DMS53 treated with DMSO at 0.1 percent for 48 hours (cell line): ENCODE measurements at regions not wholly inside any gene's neighbourhood (a gene's known extent, or its start where the extent isn't known, plus 50 kb on each side); places are given as distances from the start of the nearest gene placed in this dataset.
"Not testable (repeated sequence)": the region's sequence is repeated elsewhere in the genome, so short reads cannot be mapped to it uniquely, and the experiment has no call there.

ENCODE experiments used
- DNase-seq: peaks from one replicate; lab custom pipeline; 2025; ENCODE audit not compliant: unreplicated experiment; lab: John Stamatoyannopoulos, UW

DNA sequence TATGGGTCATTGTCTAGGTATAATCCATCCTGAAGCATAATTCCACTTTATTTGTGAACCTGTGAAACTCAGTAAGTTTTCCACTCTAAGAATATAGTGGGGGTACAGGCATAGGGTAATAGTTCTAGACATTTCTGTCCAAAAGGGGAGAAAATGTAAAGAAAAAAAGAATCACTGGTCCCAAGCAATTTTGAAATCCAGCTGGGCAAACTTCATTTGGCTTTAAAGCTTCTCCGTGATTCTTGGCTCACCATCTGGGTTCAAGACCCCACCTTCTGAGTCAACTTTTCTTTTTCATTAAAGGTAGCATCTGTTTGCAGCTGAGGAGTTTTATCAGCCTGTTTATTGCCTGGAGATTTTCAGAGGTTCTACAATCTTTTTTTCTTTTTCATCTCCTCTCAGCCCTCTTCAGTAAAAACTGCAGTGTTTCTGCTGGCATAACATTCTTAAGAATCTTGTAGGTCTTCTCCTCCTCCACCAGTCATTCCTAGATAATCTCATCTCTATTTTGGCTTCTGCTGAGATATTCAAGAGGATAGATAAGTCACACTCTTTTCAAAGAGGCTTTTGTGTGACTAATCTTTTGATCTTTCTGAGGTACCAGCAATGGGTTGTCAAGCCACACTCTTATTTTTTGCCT is 126.1 kb upstream of the PITX1 start:
- DNase-seq = no peak

DNA sequence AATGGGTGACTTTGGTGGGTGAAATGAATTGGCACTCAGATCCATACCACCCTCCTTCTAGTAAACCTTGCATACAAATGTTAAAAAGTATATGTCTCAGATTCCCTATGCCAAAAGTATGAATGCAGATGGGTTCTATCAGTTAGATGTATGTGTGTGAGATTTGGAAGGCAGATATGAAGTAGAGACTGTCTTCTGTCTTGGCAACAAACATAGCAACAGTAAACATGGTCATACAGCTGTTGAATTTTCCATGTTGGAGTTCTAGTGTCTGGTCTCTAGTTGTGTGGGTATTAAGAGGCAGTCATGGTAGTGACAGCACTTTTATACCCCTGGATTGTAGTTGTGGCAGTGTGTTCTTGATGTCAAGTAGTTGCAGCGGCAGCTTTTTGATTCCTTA is 125.6 kb upstream of the PITX1 start:
- no peak for DNase-seq

DNA sequence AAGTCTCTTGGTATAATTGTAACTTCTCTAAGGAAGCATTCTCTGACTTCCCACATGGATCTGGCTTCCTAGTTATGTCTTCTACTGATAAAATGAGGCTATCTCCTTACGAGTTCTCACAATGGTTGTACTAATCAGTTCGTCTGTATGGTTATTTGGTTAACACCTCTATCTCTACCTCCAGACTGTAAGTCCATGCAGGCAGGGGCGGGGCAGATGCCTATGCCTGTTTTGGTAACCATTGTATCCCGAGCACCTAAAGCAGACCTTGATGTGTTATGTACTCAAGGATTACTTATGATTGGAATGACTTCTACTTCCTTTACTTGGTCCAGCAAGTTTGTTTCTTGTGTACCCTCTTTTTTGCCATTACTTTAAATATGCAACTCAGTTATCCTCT is 125.0 kb upstream of the PITX1 start:
- DNase-seq = no peak

DNA sequence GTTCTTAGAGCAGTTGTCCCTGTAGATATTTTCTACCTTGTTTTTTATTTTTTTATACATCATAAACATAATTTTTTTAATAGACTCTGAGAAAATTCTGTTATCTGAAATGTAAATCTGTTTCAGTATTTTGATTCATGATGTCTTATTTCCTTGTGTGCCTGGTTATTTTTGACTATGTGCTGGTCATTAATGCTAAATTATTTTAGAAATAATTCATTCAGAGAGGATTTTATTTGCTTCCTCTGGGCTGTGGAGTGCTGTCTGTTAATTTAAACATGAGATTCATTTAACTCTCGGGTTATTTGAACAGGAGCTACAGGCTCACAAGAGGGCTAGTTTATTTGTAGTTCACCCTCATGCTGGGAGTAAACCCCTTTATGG is 124.3 kb upstream of the PITX1 start:
- no peak for DNase-seq

DNA sequence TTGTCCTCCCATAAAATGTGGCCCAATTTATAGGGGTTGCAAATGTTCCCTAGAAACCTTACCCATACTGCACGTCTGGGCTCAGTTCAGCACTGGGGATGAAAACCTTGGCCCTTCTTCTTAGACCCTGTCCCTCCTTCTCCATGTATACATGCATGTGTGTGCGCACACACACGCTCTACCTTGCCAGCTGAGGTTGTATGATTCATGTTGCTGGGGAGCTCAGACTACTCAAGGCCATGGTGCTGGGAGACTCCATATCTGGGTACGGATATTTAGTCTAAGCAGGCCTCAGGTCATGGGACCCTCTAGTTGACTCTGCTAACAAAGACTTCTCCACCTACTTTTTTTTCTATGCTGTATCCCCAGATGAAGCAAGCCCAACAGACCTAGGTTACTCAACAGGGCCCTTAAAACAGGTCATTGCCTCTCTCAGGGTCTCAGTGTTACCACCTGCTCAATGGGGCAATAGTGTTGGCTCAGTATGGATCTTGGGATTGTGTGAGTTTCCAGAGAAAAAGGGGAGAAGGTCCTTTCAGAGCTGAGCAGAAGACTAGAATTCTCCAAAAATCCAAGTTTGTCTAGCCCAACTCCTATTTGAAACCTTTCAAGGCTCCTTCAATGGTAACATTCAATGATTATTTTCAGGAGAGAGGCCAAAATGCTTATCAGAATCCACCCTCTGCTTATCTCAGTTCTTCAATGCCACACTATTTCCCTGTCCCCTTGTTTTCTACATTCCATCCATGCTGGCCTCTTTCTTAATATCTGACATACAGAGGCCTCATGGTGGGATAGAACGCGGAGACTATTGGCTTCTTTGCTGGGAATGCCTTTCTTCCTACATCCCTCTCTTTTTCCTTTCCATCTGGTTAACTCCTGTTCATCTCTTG is 123.6 kb upstream of the PITX1 start:
- DNase-seq = no peak

DNA sequence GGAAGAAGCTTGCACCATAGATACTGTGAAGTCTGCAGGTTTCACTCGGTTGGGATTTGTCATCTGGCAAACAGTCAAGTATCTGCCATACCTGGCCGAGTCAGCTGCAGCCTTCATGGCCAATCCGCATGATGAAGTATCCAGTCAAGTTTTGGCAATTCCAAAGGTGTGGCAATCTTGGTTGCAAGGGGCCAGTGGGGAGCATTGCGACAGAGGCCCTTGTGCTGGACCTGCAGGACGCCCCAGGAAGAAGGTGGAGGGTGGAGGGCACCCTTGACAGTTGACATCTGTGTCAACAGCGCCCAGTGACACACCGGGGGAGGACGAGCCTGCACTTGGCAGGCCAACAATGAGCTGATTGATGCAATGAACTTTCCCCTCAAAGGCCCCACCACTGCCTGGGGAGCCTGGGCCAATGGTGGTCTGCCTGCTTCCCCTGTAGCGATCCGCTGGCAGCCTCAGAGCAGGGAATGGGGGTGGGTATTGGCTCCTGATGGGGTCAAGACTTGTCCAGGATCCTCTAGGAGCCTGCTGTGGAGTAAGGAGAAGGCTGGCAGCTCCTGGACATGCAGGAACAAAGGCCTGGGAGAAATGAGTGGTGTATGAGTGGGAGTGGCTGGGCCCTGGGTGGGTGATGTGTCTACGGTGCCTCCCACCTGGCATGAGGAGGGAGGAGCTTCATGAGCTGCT is 122.8 kb upstream of the PITX1 start:
- peak; percentile 71 for DNase-seq

DNA sequence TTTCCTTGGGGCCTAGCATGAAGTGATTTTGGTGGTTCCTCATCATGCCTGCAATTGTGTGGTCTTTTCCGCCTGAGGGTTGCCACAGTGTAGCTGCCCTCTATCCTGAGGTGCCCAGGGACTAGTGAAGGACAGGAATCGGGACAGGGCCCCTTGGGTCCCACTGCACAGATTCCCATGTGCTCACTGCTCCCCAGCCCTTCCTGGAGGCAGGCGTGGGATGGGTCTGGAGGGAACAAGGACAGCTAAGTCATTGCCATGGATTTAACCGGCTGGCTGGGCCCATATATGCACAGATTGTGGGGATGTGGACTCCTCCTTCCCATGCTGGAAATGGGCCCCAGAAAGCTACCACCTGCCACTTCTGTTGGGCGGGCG is 122.3 kb upstream of the PITX1 start:
- DNase-seq = no peak

DNA sequence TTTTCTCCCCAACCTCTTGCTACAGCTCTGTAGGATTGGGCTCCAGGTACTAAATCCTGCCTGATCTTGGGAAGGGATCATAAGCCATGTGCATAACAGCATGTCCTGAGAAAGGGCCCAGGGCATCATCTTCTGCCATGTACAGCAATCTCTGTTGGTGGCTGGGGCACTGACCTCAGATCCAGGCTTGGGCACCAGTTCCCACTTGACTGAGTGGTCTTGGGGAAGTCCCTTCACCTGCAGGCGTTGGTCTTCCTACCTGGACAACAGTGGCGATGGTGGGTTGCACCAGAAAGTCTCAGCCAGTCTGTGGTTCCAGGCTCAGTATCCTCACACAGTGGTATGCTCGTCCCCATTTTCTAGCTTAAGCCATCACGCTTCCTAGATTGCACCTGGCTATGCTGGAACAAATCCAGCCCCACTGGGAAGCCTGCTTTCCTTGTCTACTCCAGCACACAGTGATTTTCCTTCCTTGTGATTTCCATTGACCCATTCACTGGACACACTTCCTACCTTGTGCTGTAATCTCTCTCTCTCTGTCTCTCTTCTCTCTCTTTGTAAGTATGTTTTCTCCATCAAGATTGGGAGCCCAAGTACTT is 121.7 kb upstream of the PITX1 start:
- peak; percentile 53 for DNase-seq

DNA sequence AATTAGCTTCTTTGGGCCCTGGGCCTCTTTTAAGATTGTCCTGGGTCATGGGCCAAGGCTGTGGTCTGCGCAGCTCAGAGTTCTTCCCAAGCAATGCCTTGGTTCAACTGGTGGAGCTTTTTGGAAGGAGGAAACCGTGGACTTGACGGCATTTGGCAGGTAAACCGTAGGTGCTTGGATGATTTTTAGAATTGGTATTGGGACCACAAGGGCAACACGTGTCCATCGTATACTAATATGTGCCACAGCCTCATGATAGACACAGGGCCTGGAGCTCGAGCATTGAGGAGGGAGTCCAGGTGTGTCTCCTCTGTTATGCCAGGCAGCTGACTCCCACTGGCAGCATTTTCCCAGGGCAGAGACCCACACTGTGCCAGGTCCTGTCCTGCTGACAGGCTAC is 120.9 kb upstream of the PITX1 start:
- no peak for DNase-seq

DNA sequence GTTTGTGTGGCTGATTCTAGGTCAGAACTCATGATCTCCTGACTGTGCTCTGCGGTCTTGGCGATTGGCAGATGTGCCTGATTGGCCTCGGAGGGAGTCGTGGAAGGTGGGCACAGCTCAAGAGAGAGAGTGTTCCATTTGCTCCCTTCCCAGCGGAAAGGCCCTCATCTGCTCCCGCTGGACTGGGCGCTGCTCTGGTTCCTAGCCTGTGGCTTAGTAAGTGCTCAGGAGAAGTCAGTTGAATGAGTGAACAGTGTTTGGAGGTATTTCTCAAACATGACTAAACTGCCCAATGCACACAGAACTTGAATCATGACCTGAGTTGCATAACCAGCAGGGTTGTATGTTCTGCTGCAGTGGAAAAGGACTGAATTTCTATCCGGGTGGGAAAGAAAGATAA is 120.2 kb upstream of the PITX1 start:
- DNase-seq = no peak

DNA sequence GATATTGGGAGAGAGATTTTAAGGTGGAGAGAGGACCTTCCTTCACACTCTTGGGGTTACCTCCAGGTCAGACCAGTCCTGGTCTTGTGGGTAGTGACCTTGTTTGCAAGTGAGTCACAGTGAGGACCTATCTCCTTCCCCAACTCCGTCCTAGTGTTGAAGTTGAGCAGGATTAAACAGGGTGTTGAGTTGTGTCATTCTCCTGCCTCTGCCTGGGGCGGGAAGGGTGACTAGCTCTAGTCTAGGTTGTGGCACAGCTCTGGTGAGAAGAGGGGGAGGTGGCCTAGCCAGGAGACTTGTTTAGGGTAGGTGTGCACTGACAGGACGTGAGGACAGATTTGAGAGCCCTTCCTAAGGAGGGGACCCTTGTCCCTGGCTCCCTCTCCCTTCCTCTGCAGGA is 119.6 kb upstream of the PITX1 start:
- no peak for DNase-seq

DNA sequence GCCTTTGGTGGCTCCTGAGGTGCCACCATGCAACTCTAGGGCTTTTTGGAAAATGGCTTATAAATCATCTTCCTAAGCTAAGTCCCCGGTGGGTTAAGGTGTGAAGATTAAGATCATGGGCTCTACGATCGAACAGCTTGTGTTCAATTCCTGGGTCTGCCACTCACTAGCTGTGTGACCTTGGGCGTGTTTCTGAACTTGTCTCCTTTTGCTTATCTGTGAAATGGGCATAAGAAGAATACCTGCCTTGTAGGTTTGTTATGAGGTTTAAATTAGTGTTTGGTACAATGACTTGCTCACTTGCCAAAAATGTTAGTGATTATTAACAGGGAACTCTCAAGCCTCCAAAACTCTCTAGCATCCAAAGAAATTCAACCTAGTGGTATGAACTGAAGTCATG is 119.2 kb upstream of the PITX1 start:
- DNase-seq = no peak

DNA sequence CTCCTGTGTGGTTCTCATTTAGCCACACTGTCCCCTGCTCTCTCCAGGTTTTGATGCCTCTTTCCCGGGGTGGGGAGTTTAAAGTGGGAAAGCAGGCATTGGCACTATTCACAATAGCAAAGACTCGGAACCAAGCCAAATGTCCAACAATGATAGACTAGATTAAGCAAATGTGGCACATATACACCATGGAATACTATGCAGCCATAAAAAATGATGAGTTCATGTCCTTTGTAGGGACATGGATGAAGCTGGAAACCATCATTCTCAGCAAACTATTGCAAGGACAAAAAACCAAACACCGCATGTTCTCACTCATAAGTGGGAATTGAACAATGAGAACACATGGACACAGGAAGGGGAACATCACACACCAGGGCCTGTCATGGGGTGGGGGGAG is 117.6 kb upstream of the PITX1 start:
- DNase-seq = not testable (repeated sequence)

DNA sequence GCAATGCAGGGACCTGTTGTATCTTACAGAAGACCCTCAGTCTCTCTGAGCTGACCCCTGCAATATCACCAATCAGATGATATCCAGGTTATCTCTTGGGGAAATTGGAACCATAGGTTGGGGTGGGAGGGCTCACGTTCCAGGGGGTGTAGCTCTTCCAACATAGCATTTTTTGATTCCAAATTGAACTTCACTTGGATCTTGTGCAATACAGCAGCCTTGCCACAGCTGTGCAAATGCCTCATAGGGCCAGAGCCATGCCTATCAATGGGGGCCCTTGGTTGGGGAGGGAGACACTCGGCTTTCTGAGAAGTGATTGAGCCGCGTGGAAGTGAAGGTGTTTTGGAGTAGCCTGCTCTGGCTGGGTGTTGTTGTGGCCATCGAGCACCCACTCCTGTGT is 117.2 kb upstream of the PITX1 start:
- no peak for DNase-seq

DNA sequence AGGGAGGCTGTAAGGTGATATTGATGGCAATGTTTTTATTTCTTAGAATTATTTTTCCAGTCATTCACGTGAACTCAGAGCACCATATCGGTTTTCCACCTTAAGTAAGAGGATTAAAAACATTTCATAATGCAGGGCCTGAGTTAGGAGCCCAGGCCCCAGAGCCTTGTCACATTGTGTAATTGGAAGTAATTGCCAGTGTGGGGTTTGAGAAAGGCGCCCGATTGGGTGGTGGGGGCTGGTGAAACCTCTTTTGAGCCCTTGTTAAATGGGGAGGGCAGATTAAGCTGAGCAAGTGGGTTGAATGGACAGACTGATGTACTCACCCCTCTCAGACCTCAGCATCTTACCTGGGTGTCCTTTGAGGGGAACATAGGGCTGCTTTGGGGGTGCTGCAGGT is 116.7 kb upstream of the PITX1 start:
- no peak for DNase-seq

DNA sequence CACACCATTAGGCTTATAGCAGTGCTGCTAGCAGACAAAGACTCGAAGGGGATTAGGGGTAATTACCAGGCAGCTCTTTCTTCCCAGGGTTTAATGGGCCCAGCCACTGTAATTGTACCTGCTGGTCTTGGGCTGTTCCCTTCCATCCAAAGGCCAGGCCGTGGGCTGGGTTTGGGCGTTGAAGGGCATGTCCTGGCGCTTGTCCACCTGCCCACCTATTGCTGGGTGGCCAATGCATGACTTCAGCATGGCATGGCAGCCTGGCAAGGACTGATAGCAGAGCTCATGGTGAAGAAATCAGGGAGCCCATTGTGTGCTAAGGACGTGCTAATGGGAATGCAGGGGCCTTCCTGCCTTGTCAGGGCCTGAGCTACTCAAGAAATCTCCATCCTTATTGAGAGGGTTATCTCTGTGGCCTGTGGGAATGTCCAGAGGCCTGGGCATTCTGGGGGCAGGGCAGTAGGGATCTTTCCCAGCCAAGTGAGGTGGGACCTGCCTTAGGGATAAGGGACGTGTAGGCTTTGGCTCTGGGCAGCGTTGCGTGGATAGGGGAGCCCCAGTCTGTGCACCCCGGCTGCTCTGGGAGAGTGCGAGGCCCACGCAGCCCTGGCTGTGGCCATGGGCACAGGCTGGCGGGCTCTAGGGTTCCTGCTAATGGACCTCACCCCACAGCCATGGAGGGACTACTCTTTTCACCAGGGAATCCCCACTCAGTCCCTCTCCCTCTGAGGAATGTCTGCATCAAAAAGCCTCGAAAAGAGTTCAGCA is 116.1 kb upstream of the PITX1 start:
- no peak for DNase-seq

DNA sequence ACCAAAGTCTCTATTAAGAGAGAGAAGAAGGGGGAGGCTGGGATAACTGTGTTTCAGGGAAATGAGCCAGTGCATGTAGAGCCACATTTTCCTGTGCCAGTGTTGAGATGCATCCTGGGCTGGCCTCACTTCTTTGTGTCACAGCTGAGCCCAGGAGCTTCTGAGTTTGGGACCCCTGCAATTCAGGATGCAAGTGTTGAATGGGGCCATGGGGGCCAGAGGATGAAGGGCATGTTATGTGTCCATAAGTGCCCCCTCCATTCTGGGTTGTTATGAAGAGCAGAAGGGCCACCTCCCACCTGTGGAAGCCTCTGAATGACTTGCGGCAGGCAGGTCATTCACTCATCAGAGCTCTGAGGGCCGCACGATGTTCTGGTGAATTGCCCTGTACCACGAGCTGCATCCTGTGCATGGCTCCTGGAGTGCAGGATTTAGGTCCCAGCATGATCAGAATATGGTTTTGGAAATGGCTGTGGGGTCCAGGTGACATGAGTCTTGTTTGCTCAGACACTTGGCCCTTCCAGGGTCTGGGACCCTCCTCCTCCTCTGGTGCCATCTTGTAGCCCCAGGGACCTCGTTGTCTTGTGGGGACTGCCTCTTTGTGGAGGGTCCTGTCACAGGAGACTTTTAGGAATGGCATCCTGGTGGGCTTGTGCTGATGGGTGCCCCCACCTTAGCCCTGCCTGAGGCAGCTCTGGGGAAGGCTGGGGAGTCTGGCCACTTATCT is 115.4 kb upstream of the PITX1 start:
- DNase-seq = no peak

DNA sequence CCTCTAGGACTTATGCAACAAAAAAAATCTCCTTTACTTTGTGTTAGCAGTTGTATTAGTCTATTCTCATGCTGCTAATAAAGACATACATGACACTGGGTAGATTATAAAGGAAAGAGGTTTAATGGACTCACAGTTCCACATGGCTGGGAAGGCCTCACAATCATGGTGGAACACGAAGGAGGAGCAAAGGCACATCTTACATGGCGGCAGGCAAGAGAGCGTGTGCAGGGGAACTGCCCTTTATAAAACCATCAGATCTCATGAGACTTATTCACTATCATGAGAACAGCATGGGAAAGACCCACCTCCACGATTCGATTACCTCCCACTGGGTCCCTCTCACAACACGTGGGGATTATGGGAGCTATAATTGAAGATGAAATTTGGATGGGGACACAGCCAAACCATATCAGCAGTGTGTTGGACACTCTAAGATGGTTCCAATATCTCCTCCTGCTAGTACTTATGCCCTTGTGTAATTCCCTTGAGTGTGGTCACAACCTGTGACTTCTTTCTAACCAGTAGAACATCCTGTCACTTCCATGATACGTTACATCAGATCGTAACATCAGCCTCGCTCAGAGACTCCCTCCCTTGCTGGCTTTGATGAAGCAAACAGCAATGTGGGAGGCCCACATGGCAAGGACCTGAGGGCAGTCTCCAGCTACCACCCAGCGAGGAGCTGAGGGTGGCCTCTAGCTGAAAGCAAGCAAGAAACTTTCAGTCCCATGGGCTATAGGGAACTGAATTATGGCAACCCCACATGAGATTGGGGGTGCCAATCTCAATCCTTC is 113.5 kb upstream of the PITX1 start:
- DNase-seq = no peak

DNA sequence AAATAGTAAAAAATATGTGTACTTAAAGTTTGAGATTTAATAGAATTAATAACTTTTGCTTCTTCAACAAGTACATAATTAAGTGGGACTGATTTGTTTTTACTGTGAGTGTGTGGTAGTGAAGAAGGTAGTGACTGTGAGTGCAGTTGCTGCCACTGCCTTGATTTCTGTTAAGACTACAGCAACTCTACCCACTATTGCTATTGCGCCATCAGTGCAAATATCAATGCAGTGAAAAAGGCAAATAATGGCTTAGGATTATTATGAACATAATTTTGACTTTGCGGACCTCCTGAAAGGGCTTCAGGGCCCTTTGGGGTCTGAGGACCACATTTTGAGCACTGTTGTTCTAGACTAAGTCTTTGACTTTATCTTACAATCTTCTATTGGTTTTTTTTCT is 112.0 kb upstream of the PITX1 start:
- no peak for DNase-seq

DNA sequence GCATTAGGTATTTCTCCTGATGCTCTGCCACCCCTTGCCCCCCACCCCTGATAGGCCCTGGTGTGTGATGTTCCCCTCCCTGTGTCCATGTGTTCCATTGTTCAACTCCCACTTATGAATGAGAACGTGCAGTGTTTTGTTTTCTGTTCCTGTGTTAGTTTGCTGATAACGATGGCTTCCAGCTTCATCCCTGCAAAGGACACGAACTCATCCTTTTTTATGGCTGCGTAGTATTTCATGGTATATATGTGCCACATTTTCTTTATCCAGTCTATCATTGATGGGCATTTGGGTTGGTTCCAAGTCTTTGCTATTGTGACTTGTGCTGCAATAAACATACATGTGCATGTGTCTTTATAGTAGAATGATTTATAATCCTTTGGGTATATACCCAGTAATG is 109.7 kb upstream of the PITX1 start:
- not testable (repeated sequence) for DNase-seq
